ENCODE measurements at regions not wholly inside any gene's neighbourhood (a gene's known extent, or its start where the extent isn't known, plus 50 kb on each side); places are given as distances from the start of the nearest gene placed in this dataset.
"Not testable (repeated sequence)": the region's sequence is repeated elsewhere in the genome, so short reads cannot be mapped to it uniquely, and the experiment has no call there.

- Mint-ChIP-seq H3K4me1 (peaks cover 31% of the 10 kb centered on the region), H3K27ac (no peak overlapping the region), H3K36me3 (no peaks in the 10 kb centered on the region), H3K27me3 (ENCODE audit: low read depth) (no peaks in the 10 kb centered on the region), H3K9me3 (peaks cover 4% of the 10 kb centered on the region), H3K4me3 (no peak overlapping the region)
- DNase-seq (ENCODE audit: low spot score in 2 of 2, unreplicated experiment in 2 of 2): no peak
- no peak for TF ChIP-seq CTCF (IDR thresholded peaks at IDR 0.05; ENCODE audit: unreplicated experiment)
Observed at GRCh38 chr2:138271467-138271866, 230.1 kb upstream of the SPOPL start.

- peaks cover 4% of the 10 kb centered on the region for H3K9me3 Mint-ChIP-seq
- H3K4me3 Mint-ChIP-seq: no peak overlapping the region
- no peaks in the 10 kb centered on the region for H3K27me3 Mint-ChIP-seq (ENCODE audit: low read depth)
- DNase-seq (ENCODE audit: low spot score in 2 of 2, unreplicated experiment in 2 of 2): no peak
- peak overlapping the region; percentile 19 for H3K27ac Mint-ChIP-seq
- no peaks in the 10 kb centered on the region for H3K36me3 Mint-ChIP-seq
- H3K4me1 Mint-ChIP-seq: peaks cover 40% of the 10 kb centered on the region
- no peak for TF ChIP-seq CTCF (IDR thresholded peaks at IDR 0.05; ENCODE audit: unreplicated experiment)
Observed at GRCh38 chr2:138272524-138273195, 228.9 kb upstream of the SPOPL start.

- H3K36me3 Mint-ChIP-seq; H3K27me3 Mint-ChIP-seq (ENCODE audit: low read depth); H3K27ac Mint-ChIP-seq; DNase-seq (ENCODE audit: low spot score in 2 of 2, unreplicated experiment in 2 of 2); H3K9me3 Mint-ChIP-seq; H3K4me3 Mint-ChIP-seq: not testable (repeated sequence)
- H3K4me1 Mint-ChIP-seq: peaks cover 40% of the 10 kb centered on the region
Observed at GRCh38 chr2:138273280-138273679, 228.3 kb upstream of the SPOPL start.

GRCh38 chr2:138274421-138275291 lies 226.9 kb upstream of the SPOPL start:
- Mint-ChIP-seq H3K4me3 (no peak overlapping the region), H3K27ac (peak overlapping the region; percentile 9), H3K27me3 (ENCODE audit: low read depth) (no peaks in the 10 kb centered on the region), H3K4me1 (peaks cover 40% of the 10 kb centered on the region), H3K36me3 (no peaks in the 10 kb centered on the region), H3K9me3 (peaks cover 4% of the 10 kb centered on the region)
- TF ChIP-seq CTCF (IDR thresholded peaks at IDR 0.05; ENCODE audit: unreplicated experiment): no peak
- no peak for DNase-seq (ENCODE audit: low spot score in 2 of 2, unreplicated experiment in 2 of 2)

- Mint-ChIP-seq H3K4me3 (no peak overlapping the region), H3K27me3 (ENCODE audit: low read depth) (no peaks in the 10 kb centered on the region), H3K9me3 (peaks cover 4% of the 10 kb centered on the region), H3K27ac (peak overlapping the region; percentile 61), H3K4me1 (peaks cover 40% of the 10 kb centered on the region), H3K36me3 (no peaks in the 10 kb centered on the region)
- DNase-seq (ENCODE audit: low spot score in 2 of 2, unreplicated experiment in 2 of 2): no peak
- no peak for TF ChIP-seq CTCF (IDR thresholded peaks at IDR 0.05; ENCODE audit: unreplicated experiment)
Observed at GRCh38 chr2:138275292-138275690, 226.3 kb upstream of the SPOPL start.

GRCh38 chr2:138275881-138276280 lies 225.7 kb upstream of the SPOPL start:
- H3K4me1 Mint-ChIP-seq: peaks cover 40% of the 10 kb centered on the region
- H3K9me3 Mint-ChIP-seq: peaks cover 4% of the 10 kb centered on the region
- H3K4me3 Mint-ChIP-seq: no peak overlapping the region
- TF ChIP-seq CTCF (IDR thresholded peaks at IDR 0.05; ENCODE audit: unreplicated experiment): no peak
- peak overlapping the region; percentile 36 for H3K27ac Mint-ChIP-seq
- DNase-seq (ENCODE audit: low spot score in 2 of 2, unreplicated experiment in 2 of 2): no peak
- H3K27me3 Mint-ChIP-seq (ENCODE audit: low read depth): no peaks in the 10 kb centered on the region
- no peaks in the 10 kb centered on the region for H3K36me3 Mint-ChIP-seq
